ENCODE measurements at regions not wholly inside any gene's neighbourhood (a gene's known extent, or its start where the extent isn't known, plus 50 kb on each side); places are given as distances from the start of the nearest gene placed in this dataset.

DNA sequence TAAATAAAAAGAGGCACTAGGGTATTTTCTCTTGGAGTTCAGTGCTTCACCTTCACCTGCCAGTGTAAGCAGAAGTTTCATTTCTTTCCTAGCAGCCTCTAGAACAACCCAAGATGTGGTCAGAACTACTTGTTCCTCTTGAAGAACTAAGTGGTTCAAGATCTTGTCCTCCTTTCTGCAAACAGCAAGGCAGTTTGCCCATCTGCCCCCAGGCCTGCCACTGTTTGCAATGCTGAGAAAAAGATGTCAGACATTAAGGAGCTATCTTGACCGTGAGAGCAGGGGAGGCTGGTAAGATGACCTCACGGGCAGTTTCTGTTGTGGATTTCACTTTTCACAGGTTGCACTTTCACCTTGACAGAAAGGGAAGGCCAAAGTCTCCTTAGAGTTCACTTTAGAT lies 52.0 kb upstream of the KLF4 start:
- Histone ChIP-seq H3K4me1 (ENCODE audit: control insufficient read depth, insufficient read depth, low read length) (no peaks in the 10 kb centered on the region), H3K4me3 (ENCODE audit: low read depth, low read length) (no peak overlapping the region), H3K36me3 (ENCODE audit: control insufficient read depth in 2 of 2, insufficient read depth in 1 of 2, low read length in 2 of 2) (no peaks in the 10 kb centered on the region), H3K9me3 (ENCODE audit: control insufficient read depth, insufficient read depth, low read depth, low read length) (no peaks in the 10 kb centered on the region), H3K27ac (ENCODE audit: extremely low read depth, low read depth, low read length) (no peak overlapping the region)
- TF ChIP-seq PRDM1 (tag by site-specific recombination; IDR thresholded peaks at IDR 0.05) (peak; percentile 42; the same call in 1 of the 2 replicates), ZNF768 (tag by site-specific recombination; IDR thresholded peaks at IDR 0.05) (no peak)
- CTCF ChIA-PET, result interaction anchor here (0.7 to 2.0 kb wide), 2 partner anchors 119 to 1983 kb away, joined by 6 to 9 read pairs; no protein-coding TSS in a partner anchor
- POLR2A ChIA-PET, result no interaction called here

GRCh38 chr9:107540164-107540561 lies 50.6 kb upstream of the KLF4 start:
- Histone ChIP-seq H3K4me3 (ENCODE audit: low read depth, low read length) (no peak overlapping the region), H3K4me1 (ENCODE audit: control insufficient read depth, insufficient read depth, low read length) (no peaks in the 10 kb centered on the region), H3K9me3 (ENCODE audit: control insufficient read depth, insufficient read depth, low read depth, low read length) (no peaks in the 10 kb centered on the region), H3K27ac (ENCODE audit: extremely low read depth, low read depth, low read length) (no peak overlapping the region), H3K36me3 (ENCODE audit: control insufficient read depth in 2 of 2, insufficient read depth in 1 of 2, low read length in 2 of 2) (no peaks in the 10 kb centered on the region)
- TF ChIP-seq SALL2 (tag by site-specific recombination; IDR thresholded peaks at IDR 0.05; ENCODE audit: borderline replicate concordance) (no peak), HOXD13 (CRISPR knock-in tag; IDR thresholded peaks at IDR 0.05; ENCODE audit: borderline replicate concordance) (no peak), ZNF791 (tag by site-specific recombination; IDR thresholded peaks at IDR 0.05) (no peak), ZNF768 (tag by site-specific recombination; IDR thresholded peaks at IDR 0.05) (no peak), ZNF214 (tag by site-specific recombination; IDR thresholded peaks at IDR 0.05; ENCODE audit: borderline replicate concordance) (no peak), TCF7L2 (IDR thresholded peaks at IDR 0.05; ENCODE audit: borderline replicate concordance, low read depth, low read length) (no peak), KLF7 (tag by site-specific recombination; IDR thresholded peaks at IDR 0.05; ENCODE audit: borderline replicate concordance) (no peak), ZNF426 (tag by site-specific recombination; IDR thresholded peaks at IDR 0.05) (no peak), ZNF184 (tag by site-specific recombination; IDR thresholded peaks at IDR 0.05) (no peak), ZNF664 (tag by site-specific recombination; IDR thresholded peaks at IDR 0.05) (no peak), ZNF175 (tag by site-specific recombination; IDR thresholded peaks at IDR 0.05) (no peak), ZNF138 (tag by site-specific recombination; IDR thresholded peaks at IDR 0.05; ENCODE audit: borderline replicate concordance) (no peak), YY1 (tag by site-specific recombination; IDR thresholded peaks at IDR 0.05) (no peak), ZNF202 (tag by site-specific recombination; IDR thresholded peaks at IDR 0.05; ENCODE audit: borderline replicate concordance) (no peak)
- TF ChIP-seq, protein P1, sequence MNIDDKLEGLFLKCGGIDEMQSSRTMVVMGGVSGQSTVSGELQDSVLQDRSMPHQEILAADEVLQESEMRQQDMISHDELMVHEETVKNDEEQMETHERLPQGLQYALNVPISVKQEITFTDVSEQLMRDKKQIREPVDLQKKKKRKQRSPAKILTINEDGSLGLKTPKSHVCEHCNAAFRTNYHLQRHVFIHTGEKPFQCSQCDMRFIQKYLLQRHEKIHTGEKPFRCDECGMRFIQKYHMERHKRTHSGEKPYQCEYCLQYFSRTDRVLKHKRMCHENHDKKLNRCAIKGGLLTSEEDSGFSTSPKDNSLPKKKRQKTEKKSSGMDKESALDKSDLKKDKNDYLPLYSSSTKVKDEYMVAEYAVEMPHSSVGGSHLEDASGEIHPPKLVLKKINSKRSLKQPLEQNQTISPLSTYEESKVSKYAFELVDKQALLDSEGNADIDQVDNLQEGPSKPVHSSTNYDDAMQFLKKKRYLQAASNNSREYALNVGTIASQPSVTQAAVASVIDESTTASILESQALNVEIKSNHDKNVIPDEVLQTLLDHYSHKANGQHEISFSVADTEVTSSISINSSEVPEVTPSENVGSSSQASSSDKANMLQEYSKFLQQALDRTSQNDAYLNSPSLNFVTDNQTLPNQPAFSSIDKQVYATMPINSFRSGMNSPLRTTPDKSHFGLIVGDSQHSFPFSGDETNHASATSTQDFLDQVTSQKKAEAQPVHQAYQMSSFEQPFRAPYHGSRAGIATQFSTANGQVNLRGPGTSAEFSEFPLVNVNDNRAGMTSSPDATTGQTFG (tag by site-specific recombination; IDR thresholded peaks at IDR 0.05; ENCODE audit: borderline replicate concordance), result no peak
- TF ChIP-seq, protein P2, sequence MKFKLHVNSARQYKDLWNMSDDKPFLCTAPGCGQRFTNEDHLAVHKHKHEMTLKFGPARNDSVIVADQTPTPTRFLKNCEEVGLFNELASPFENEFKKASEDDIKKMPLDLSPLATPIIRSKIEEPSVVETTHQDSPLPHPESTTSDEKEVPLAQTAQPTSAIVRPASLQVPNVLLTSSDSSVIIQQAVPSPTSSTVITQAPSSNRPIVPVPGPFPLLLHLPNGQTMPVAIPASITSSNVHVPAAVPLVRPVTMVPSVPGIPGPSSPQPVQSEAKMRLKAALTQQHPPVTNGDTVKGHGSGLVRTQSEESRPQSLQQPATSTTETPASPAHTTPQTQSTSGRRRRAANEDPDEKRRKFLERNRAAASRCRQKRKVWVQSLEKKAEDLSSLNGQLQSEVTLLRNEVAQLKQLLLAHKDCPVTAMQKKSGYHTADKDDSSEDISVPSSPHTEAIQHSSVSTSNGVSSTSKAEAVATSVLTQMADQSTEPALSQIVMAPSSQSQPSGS (tag by site-specific recombination; IDR thresholded peaks at IDR 0.05; ENCODE audit: low read depth), result no peak
- TF ChIP-seq, protein P3, sequence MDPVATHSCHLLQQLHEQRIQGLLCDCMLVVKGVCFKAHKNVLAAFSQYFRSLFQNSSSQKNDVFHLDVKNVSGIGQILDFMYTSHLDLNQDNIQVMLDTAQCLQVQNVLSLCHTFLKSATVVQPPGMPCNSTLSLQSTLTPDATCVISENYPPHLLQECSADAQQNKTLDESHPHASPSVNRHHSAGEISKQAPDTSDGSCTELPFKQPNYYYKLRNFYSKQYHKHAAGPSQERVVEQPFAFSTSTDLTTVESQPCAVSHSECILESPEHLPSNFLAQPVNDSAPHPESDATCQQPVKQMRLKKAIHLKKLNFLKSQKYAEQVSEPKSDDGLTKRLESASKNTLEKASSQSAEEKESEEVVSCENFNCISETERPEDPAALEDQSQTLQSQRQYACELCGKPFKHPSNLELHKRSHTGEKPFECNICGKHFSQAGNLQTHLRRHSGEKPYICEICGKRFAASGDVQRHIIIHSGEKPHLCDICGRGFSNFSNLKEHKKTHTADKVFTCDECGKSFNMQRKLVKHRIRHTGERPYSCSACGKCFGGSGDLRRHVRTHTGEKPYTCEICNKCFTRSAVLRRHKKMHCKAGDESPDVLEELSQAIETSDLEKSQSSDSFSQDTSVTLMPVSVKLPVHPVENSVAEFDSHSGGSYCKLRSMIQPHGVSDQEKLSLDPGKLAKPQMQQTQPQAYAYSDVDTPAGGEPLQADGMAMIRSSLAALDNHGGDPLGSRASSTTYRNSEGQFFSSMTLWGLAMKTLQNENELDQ (tag by site-specific recombination; IDR thresholded peaks at IDR 0.05; ENCODE audit: low read depth), result no peak
- ChIA-PET POLR2A (no interaction called here), CTCF (interaction anchor here (0.7 to 2.0 kb wide), 2 partner anchors 118 to 450 kb away, joined by 3 to 6 read pairs; no protein-coding TSS in a partner anchor)
